HEK293 (cell line): ENCODE measurements at regions not wholly inside any gene's neighbourhood (a gene's known extent, or its start where the extent isn't known, plus 50 kb on each side); places are given as distances from the start of the nearest gene placed in this dataset.

Experiments used
- CTCF ChIA-PET: fragments of 350-600 bp; formaldehyde crosslinking; extraction: SDS; loops from one replicate; lab custom pipeline; 2021; ENCODE audit warnings: antibody characterized with exemption; lab: Yijun Ruan, JAX
- POLR2A ChIA-PET: fragments of 300-600 bp; formaldehyde crosslinking; extraction: SDS; loops from one replicate; lab custom pipeline; 2020; ENCODE audit warnings: antibody characterized with exemption, inconsistent platforms; lab: Yijun Ruan, JAX
- H3K27ac ChIP-seq: fragments of 200-500 bp; sonication (Bioruptor generic); 2 replicates; pipeline ENCODE4 v1.5.1; 2014; ENCODE audit warnings: low read depth, low read length, control low read depth, inconsistent platforms; ENCODE audit errors: extremely low read depth
- H3K36me3 ChIP-seq, 2 experiments: fragments of 200-500 bp in 1 of 2; sonication (Bioruptor generic) in 1 of 2; 1 replicate in 1 of 2; 2 replicates in 1 of 2; pipeline ENCODE4 v1.5.1; 2014 to 2017; ENCODE audit warnings: inconsistent platforms in 2 of 2, low read length in 2 of 2; ENCODE audit not compliant: control insufficient read depth in 2 of 2, insufficient read depth in 1 of 2
- H3K4me1 ChIP-seq: fragments of 200-500 bp; sonication (Bioruptor generic); 2 replicates; pipeline ENCODE4 v1.5.1; 2014; ENCODE audit warnings: mild to moderate bottlenecking, low read length, inconsistent platforms; ENCODE audit not compliant: control insufficient read depth, insufficient read depth
- H3K4me3 ChIP-seq: 2 replicates; pipeline ENCODE4 v1.5.1; 2011; ENCODE audit warnings: low read depth, mild to moderate bottlenecking, control low read depth, low read length, moderate library complexity
- H3K9me3 ChIP-seq: fragments of 200-500 bp; sonication (Bioruptor generic); 2 replicates; pipeline ENCODE4 v1.5.1; 2014; ENCODE audit warnings: low read depth, low read length, inconsistent platforms; ENCODE audit not compliant: control insufficient read depth, insufficient read depth
- BCL11A ChIP-seq: fragments of 450-650 bp; formaldehyde crosslinking; IDR thresholded peaks from 2 replicates; pipeline ENCODE4 v1.5.1; 2016; ENCODE audit warnings: low read depth, missing biosample characterization, missing genetic modification characterization
- KLF10 ChIP-seq: fragments of 450-650 bp; IDR thresholded peaks from 2 replicates; pipeline ENCODE4 v1.5.1; 2018; ENCODE audit warnings: missing biosample characterization, mild to moderate bottlenecking, missing genetic modification characterization
- SP7 ChIP-seq: fragments of 450-650 bp; formaldehyde crosslinking; IDR thresholded peaks from 2 replicates; pipeline ENCODE4 v1.5.1; 2016; ENCODE audit warnings: missing biosample characterization, missing genetic modification characterization
- WT1 ChIP-seq: fragments of 450-650 bp; formaldehyde crosslinking; IDR thresholded peaks from 2 replicates; pipeline ENCODE4 v1.5.1; 2016; ENCODE audit warnings: missing biosample characterization, missing genetic modification characterization
- ZFP37 ChIP-seq: fragments of 450-650 bp; formaldehyde crosslinking; IDR thresholded peaks from 2 replicates; pipeline ENCODE4 v1.5.1; 2016; ENCODE audit warnings: missing biosample characterization, missing genetic modification characterization
- ZNF223 ChIP-seq: fragments of 450-650 bp; formaldehyde crosslinking; IDR thresholded peaks from 2 replicates; pipeline ENCODE4 v1.5.1; 2016; ENCODE audit warnings: missing biosample characterization, missing genetic modification characterization
- ZNF24 ChIP-seq: fragments of 450-650 bp; formaldehyde crosslinking; IDR thresholded peaks from 2 replicates; pipeline ENCODE4 v1.5.1; 2016; ENCODE audit warnings: missing biosample characterization, missing genetic modification characterization
- ZNF354C ChIP-seq: fragments of 450-650 bp; formaldehyde crosslinking; IDR thresholded peaks from 2 replicates; pipeline ENCODE4 v1.5.1; 2016; ENCODE audit warnings: missing biosample characterization, missing genetic modification characterization, low read depth, borderline replicate concordance
- ZNF391 ChIP-seq: fragments of 450-650 bp; formaldehyde crosslinking; IDR thresholded peaks from 2 replicates; pipeline ENCODE4 v1.5.1; 2016; ENCODE audit warnings: low read depth, missing biosample characterization, missing genetic modification characterization, borderline replicate concordance
- ZNF416 ChIP-seq: fragments of 450-650 bp; formaldehyde crosslinking; IDR thresholded peaks from 2 replicates; pipeline ENCODE4 v1.5.1; 2016; ENCODE audit warnings: missing biosample characterization, missing genetic modification characterization
- ZNF530 ChIP-seq: fragments of 450-650 bp; formaldehyde crosslinking; IDR thresholded peaks from 2 replicates; pipeline ENCODE4 v1.5.1; 2016; ENCODE audit warnings: low read depth, missing biosample characterization, missing genetic modification characterization
- ZNF585B ChIP-seq: fragments of 450-650 bp; formaldehyde crosslinking; IDR thresholded peaks from 2 replicates; pipeline ENCODE4 v1.5.1; 2016; ENCODE audit warnings: missing biosample characterization, missing genetic modification characterization
- ZNF610 ChIP-seq: fragments of 450-650 bp; formaldehyde crosslinking; IDR thresholded peaks from 2 replicates; pipeline ENCODE4 v1.5.1; 2016; ENCODE audit warnings: missing biosample characterization, missing genetic modification characterization, borderline replicate concordance
- TF ChIP-seq, protein P1 (sequence below): fragments of 450-650 bp; formaldehyde crosslinking; IDR thresholded peaks from 2 replicates; pipeline ENCODE4 v1.5.1; 2016; ENCODE audit warnings: missing biosample characterization, missing genetic modification characterization
- TF ChIP-seq, protein P2 (sequence below): fragments of 450-650 bp; formaldehyde crosslinking; IDR thresholded peaks from 2 replicates; pipeline ENCODE4 v1.5.1; 2016; ENCODE audit warnings: missing biosample characterization, missing genetic modification characterization

DNA sequence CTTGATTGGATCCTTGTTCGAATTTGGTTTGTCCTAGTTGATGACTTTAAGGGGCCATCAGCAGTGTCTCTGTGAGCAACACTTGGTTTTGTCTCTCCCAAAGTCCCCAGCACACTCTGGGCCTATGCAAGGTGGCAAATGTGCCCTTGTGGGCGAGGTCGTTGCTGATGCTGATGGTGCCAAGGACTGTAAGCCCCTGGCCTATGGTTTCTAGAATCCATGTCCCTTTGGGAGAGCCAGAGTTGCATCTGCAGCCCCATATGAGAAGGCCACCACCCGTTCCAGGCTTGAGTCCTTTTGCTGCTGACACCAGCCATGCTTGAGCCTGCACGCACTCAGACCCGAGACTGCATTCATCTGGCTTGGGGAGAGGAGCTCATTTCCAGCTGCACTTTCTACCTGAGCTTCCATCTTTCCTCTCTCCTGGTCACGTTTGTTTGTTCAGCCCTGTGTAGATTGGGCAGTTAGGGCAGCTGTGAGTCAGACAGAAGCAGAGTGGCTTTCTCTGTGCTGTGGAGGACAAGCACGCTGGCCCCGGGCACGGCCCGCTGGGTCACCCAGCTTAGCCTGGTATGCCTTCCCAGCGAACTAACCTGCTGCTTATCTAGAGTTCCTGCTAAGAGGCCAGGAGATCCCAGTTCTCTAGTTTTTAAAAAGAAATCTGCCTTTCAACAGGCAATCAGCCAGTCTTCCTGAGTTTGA is 52.1 kb upstream of the CSF3R start:
- Histone ChIP-seq H3K4me1 (no peaks in the 10 kb centered on the region), H3K36me3 (no peaks in the 10 kb centered on the region), H3K27ac (no peak overlapping the region), H3K9me3 (no peaks in the 10 kb centered on the region), H3K4me3 (no peak overlapping the region)
- ChIA-PET CTCF (interaction anchor here (0.6 to 3.3 kb wide), 3 partner anchors 18 to 1147 kb away, joined by 3 to 26 read pairs (median 6); no protein-coding TSS in a partner anchor), POLR2A (no interaction called here)
- TF ChIP-seq ZNF585B (tag by site-specific recombination): no peak
- no peak for TF ChIP-seq ZNF530 (tag by site-specific recombination)
- TF ChIP-seq ZNF24 (tag by site-specific recombination): no peak
- no peak for TF ChIP-seq KLF10
- TF ChIP-seq ZNF354C: no peak
- TF ChIP-seq ZFP37 (tag by site-specific recombination): no peak
- TF ChIP-seq, protein P1, sequence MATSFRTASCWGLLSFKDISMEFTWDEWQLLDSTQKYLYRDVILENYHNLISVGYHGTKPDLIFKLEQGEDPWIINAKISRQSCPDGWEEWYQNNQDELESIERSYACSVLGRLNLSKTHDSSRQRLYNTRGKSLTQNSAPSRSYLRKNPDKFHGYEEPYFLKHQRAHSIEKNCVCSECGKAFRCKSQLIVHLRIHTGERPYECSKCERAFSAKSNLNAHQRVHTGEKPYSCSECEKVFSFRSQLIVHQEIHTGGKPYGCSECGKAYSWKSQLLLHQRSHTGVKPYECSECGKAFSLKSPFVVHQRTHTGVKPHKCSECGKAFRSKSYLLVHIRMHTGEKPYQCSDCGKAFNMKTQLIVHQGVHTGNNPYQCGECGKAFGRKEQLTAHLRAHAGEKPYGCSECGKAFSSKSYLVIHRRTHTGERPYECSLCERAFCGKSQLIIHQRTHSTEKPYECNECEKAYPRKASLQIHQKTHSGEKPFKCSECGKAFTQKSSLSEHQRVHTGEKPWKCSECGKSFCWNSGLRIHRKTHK: no peak

DNA sequence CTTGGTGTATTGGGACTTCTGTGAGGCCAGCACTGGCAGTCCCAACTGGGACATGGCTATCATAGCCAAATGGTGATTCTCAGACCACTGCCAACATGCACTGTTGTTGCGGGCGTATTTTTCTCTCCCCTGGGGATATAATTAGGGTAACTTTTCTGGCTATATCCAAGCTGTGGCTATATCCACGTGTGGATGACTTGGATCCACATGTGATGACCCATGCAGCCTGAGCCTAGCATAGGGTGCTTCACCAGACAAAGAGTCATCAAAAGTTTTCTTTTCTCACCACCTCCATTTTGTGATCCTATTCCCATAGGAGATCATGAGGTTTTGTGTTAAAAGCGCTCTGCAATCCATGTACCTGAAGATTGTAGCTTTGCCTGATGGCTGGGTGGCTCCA is 51.2 kb upstream of the CSF3R start:
- POLR2A ChIA-PET: no interaction called here
- no peak for TF ChIP-seq WT1
- no peak for TF ChIP-seq ZNF223 (tag by site-specific recombination)
- no peak for TF ChIP-seq BCL11A (tag by site-specific recombination)
- TF ChIP-seq, protein P2, sequence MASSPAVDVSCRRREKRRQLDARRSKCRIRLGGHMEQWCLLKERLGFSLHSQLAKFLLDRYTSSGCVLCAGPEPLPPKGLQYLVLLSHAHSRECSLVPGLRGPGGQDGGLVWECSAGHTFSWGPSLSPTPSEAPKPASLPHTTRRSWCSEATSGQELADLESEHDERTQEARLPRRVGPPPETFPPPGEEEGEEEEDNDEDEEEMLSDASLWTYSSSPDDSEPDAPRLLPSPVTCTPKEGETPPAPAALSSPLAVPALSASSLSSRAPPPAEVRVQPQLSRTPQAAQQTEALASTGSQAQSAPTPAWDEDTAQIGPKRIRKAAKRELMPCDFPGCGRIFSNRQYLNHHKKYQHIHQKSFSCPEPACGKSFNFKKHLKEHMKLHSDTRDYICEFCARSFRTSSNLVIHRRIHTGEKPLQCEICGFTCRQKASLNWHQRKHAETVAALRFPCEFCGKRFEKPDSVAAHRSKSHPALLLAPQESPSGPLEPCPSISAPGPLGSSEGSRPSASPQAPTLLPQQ (tag by site-specific recombination): no peak
- TF ChIP-seq ZNF391 (tag by site-specific recombination): no peak
- no peak for TF ChIP-seq ZNF610 (tag by site-specific recombination)

DNA sequence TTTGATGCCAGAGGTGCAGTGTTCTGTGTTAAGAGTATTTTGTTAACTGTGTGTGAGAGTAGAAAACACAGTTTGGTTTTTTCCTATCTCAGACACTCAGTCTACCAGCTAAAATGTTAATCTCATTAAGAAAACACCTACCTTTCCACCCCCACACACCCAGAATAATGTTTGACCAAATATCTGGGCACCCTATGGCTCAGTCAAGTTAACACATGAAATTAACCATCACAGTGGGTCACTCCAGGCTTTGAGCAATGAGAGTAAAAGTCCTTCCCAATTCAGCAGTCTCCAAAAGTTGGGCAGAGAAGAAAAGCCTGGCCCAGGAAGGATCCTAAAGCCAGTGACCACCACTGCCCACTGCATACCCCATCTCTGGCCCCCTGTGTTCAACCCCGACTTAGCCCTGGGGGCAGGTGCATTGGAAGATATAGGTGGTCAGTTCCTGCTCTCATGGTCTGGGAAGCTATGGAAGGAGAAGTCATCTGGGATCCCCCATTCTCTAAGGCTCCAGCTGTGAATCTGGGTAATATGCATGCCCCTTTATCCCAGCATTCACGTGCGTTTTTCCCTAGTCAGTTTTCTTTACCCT is 50.2 kb upstream of the CSF3R start:
- no peaks in the 10 kb centered on the region for H3K9me3 ChIP-seq
- no peak overlapping the region for H3K4me3 ChIP-seq
- no peaks in the 10 kb centered on the region for H3K36me3 ChIP-seq
- ChIA-PET CTCF (interaction anchor here (0.7 to 3.3 kb wide), 4 partner anchors 10 to 1652 kb away, joined by 3 to 26 read pairs (median 8); no protein-coding TSS in a partner anchor), POLR2A (no interaction called here)
- no peaks in the 10 kb centered on the region for H3K4me1 ChIP-seq
- TF ChIP-seq ZNF416 (tag by site-specific recombination): peak; percentile 95
- TF ChIP-seq SP7: no peak
- H3K27ac ChIP-seq: no peak overlapping the region

More for the DNA sequence above, 51.2 kb upstream of the CSF3R start:
- H3K27ac ChIP-seq: no peak overlapping the region
- H3K36me3 ChIP-seq: no peaks in the 10 kb centered on the region
- no peaks in the 10 kb centered on the region for H3K4me1 ChIP-seq
- no peak overlapping the region for H3K4me3 ChIP-seq
- H3K9me3 ChIP-seq: no peaks in the 10 kb centered on the region
- CTCF ChIA-PET: interaction anchor here (0.7 to 3.3 kb wide), 5 partner anchors 9 to 1651 kb away, joined by 3 to 26 read pairs (median 5); no protein-coding TSS in a partner anchor
